GM18520 (cell line): ENCODE measurements at regions not wholly inside any gene's neighbourhood (a gene's known extent, or its start where the extent isn't known, plus 50 kb on each side); places are given as distances from the start of the nearest gene placed in this dataset.
A peak's percentile ranks its signal among the peaks of the same experiment; 100 is the strongest.

Source experiments
- ATAC-seq: cut with Tn5 transposase; IDR thresholded peaks from one replicate; pipeline ENCODE4 v1.9.1; 2021; ENCODE audit not compliant: unreplicated experiment

GRCh38 chr1:88101041-88101440 is 583.0 kb upstream of the PKN2 start:
- no peak for ATAC-seq

GRCh38 chr1:88104236-88104635 is 579.8 kb upstream of the PKN2 start:
- no peak for ATAC-seq

GRCh38 chr1:88104886-88105285 is 579.2 kb upstream of the PKN2 start:
- no peak for ATAC-seq

GRCh38 chr1:88111816-88112215 is 572.3 kb upstream of the PKN2 start:
- ATAC-seq, result no peak

- no peak for ATAC-seq
These were observed 566.5 kb upstream of the PKN2 start for GRCh38 chr1:88117597-88117996.

GRCh38 chr1:88118176-88118845 is 565.8 kb upstream of the PKN2 start:
- no peak for ATAC-seq

- ATAC-seq, result no peak
These were observed 559.5 kb upstream of the PKN2 start for GRCh38 chr1:88124614-88125013.

GRCh38 chr1:88126467-88126866 is 557.6 kb upstream of the PKN2 start:
- ATAC-seq, result no peak

GRCh38 chr1:88133991-88134390 is 550.1 kb upstream of the PKN2 start:
- no peak for ATAC-seq

GRCh38 chr1:88134983-88135921 is 548.8 kb upstream of the PKN2 start:
- ATAC-seq, result no peak

- ATAC-seq, result no peak
These were observed 544.4 kb upstream of the PKN2 start for GRCh38 chr1:88139633-88140032.

GRCh38 chr1:88140325-88140724 is 543.7 kb upstream of the PKN2 start:
- ATAC-seq, result no peak

GRCh38 chr1:88141499-88142074 is 542.5 kb upstream of the PKN2 start:
- peak; percentile 35 for ATAC-seq

GRCh38 chr1:88145752-88146151 is 538.3 kb upstream of the PKN2 start:
- ATAC-seq, result no peak

GRCh38 chr1:88149686-88150085 is 534.4 kb upstream of the PKN2 start:
- no peak for ATAC-seq

GRCh38 chr1:88150330-88150729 is 533.7 kb upstream of the PKN2 start:
- peak; percentile 59 for ATAC-seq

GRCh38 chr1:88163187-88163586 is 520.9 kb upstream of the PKN2 start:
- no peak for ATAC-seq

- ATAC-seq, result no peak
These were observed 515.9 kb upstream of the PKN2 start for GRCh38 chr1:88168126-88168525.

- ATAC-seq, result no peak
These were observed 514.9 kb upstream of the PKN2 start for GRCh38 chr1:88169139-88169538.

- no peak for ATAC-seq
These were observed 514.1 kb upstream of the PKN2 start for GRCh38 chr1:88169939-88170338.

GRCh38 chr1:88175120-88175630 is 508.9 kb upstream of the PKN2 start:
- ATAC-seq, result no peak
